ENCODE measurements at regions not wholly inside any gene's neighbourhood (a gene's known extent, or its start where the extent isn't known, plus 50 kb on each side); places are given as distances from the start of the nearest gene placed in this dataset.

- no peak for DNase-seq
Measured at GRCh38 chr2:234592541-234592940, 95.7 kb upstream of the ARL4C start.

- no peak for DNase-seq
Measured at GRCh38 chr2:234590076-234590475, 93.2 kb upstream of the ARL4C start.

GRCh38 chr2:234588054-234588430 lies 91.2 kb upstream of the ARL4C start:
- DNase-seq = peak; percentile 25

- DNase-seq = peak; percentile 25
Measured at GRCh38 chr2:234587341-234588053, 90.6 kb upstream of the ARL4C start.

GRCh38 chr2:234583331-234583730 lies 86.5 kb upstream of the ARL4C start:
- no peak for DNase-seq

- DNase-seq = no peak
Measured at GRCh38 chr2:234580686-234581085, 83.8 kb upstream of the ARL4C start.

GRCh38 chr2:234579231-234579962 lies 82.5 kb upstream of the ARL4C start:
- no peak for DNase-seq

- DNase-seq = no peak
Measured at GRCh38 chr2:234578389-234578788, 81.5 kb upstream of the ARL4C start.

- no peak for DNase-seq
Measured at GRCh38 chr2:234577191-234577590, 80.3 kb upstream of the ARL4C start.

GRCh38 chr2:234571620-234572407 lies 74.9 kb upstream of the ARL4C start:
- no peak for DNase-seq

GRCh38 chr2:234570476-234570875 lies 73.6 kb upstream of the ARL4C start:
- no peak for DNase-seq

GRCh38 chr2:234569776-234570430 lies 73.0 kb upstream of the ARL4C start:
- DNase-seq = no peak

- no peak for DNase-seq
Measured at GRCh38 chr2:234566622-234567021, 69.7 kb upstream of the ARL4C start.

- no peak for DNase-seq
Measured at GRCh38 chr2:234565842-234566619, 69.2 kb upstream of the ARL4C start.

- no peak for DNase-seq
Measured at GRCh38 chr2:234565201-234565600, 68.3 kb upstream of the ARL4C start.

- no peak for DNase-seq
Measured at GRCh38 chr2:234564699-234565098, 67.8 kb upstream of the ARL4C start.

- no peak for DNase-seq
Measured at GRCh38 chr2:234559609-234560008, 62.7 kb upstream of the ARL4C start.

- DNase-seq = no peak
Measured at GRCh38 chr2:234558642-234559041, 61.8 kb upstream of the ARL4C start.

- no peak for DNase-seq
Measured at GRCh38 chr2:234556848-234557573, 60.1 kb upstream of the ARL4C start.

GRCh38 chr2:234555616-234556249 lies 58.9 kb upstream of the ARL4C start:
- no peak for DNase-seq

- no peak for DNase-seq
Measured at GRCh38 chr2:234555161-234555560, 58.3 kb upstream of the ARL4C start.
